Cerebellar cortex (tissue), 1 donor: ENCODE measurements at regions not wholly inside any gene's neighbourhood (a gene's known extent, or its start where the extent isn't known, plus 50 kb on each side); places are given as distances from the start of the nearest gene placed in this dataset.
"Not testable (repeated sequence)": the region's sequence is repeated elsewhere in the genome, so short reads cannot be mapped to it uniquely, and the experiment has no call there.

Experiments
- DNase-seq: peaks from one replicate; pipeline ENCODE4 v3.0.0-alpha.2; 2015; ENCODE audit warnings: low spot score

DNA sequence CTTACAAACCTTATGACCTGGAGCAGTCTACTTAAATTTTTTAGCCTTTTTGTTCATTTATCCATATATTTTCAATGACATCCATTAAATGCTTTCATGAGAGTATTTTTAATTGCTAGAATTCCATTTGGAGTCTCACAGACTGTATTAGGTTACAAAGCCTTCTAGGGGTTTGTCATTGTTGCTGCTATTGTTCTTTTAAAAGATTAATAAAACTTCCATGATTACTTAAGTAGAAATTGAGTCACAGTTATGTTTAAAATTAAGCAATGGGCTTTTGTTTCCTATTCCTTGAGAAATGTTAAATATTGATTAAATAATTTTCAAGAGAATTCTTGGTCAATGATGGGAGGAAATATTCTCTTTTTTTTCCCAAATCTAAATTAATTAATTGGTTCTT, 1408.4 kb upstream of the RAG2 start:
- no peak for DNase-seq

DNA sequence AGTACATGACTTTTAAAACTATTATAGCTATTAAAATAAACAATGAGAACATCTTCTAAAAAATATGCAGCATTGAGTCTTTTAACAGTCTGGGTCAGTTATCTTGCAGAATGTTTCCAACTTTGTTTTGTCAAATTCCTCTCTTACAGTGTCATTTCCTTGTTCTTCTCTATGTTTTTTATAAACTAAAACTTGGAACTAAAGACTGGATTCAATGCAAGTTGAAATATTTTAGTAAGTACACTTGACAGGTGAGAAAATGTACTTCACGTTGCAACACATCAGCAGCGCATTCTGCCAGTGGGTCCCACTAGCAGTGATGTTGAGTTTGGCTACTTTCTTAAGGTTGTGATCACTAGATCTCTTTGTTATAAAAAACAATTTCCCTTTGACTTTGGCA, 1407.6 kb upstream of the RAG2 start:
- no peak for DNase-seq

DNA sequence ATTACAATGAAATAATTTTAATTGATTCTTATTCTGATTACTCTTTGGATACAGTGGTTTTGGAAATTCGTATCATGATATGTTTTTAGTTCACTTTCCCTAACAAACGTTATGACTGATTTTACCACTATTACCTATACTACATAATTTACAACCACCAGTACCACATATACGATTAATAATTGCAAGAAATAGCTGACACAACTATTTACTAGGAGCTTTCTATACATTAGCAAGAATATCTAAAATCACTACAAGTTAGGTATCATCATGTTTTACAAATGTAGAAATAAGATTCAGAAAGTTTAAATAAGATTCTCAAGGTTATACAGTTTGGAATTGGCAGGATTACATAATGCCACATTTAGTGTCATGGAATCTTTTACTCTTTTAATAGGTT, 1401.1 kb upstream of the RAG2 start:
- DNase-seq: no peak

DNA sequence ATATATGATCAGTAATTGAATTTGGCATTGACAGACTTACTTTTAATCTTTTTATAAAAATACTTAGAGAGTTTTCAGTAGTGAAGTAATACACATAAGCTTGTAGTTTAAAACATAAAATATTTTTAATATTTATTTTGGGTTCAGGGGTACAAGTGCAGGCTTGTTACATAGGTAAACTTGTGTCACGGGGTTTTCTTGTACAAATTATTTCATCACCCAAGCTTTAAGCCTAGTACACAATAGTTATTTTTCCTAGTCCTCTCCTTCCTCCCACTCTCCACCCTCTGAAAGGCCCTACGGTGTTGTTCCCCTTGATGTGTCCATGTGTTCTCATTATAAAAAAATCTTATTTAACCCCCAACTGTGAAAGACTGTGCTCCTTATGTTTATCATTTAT, 1397.8 kb upstream of the RAG2 start:
- no peak for DNase-seq

DNA sequence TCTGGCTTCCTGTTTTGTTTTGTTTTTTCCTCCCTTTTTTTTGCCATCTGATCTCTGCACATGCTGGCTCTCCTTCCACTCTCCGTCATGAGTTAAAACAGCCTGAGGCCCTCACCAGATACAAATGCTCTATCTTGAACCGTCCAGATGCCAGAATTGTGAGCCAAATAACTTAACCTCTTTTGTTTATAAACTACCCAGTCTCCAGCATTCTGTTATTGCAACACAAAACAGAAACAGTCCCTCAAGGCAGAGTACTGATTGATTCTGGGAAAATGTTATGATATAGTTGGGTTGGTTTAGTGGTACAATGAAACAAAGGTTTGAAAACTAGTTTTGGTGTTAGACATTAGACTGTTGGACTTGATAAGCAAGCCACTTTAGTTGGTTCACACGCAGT, 1390.0 kb upstream of the RAG2 start:
- peak; percentile 7 for DNase-seq

DNA sequence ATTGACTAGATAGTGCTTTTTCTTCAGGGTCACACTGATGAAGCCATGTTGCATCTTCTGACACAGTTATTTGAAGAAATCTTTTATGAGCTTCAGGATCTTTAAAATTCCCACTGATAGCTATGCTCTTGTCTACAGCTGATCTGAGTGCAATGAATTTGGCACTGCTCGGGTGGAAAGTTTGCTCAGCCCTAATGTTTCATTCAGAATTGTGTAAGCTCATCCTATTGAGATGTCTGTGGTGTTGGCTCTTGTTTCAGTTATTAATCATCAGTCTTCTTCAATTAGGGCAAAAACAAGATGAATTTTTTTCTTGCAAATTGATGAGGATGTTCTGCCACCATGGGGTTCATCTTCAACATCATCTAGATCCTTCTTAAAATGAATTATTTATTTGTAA, 1387.0 kb upstream of the RAG2 start:
- DNase-seq: no peak

DNA sequence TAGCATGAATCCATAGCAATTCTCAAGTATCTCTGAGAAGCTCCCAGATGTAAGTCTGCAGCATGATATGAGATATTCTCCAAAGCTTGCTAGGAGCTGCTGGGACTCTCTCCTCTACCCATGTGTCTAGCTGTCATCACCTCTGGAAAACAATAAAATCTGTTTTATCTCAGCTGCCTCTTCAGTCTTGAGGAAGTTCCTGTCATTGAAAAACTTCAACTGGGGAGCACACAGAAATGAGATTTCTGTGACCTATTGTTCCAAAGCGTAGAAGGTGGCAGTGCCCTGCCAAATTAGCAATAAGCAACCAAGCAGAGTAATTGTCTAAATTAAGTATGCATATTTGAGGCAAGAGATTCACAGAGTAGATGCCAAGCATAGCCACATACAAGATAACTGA, 1380.6 kb upstream of the RAG2 start:
- DNase-seq: no peak

DNA sequence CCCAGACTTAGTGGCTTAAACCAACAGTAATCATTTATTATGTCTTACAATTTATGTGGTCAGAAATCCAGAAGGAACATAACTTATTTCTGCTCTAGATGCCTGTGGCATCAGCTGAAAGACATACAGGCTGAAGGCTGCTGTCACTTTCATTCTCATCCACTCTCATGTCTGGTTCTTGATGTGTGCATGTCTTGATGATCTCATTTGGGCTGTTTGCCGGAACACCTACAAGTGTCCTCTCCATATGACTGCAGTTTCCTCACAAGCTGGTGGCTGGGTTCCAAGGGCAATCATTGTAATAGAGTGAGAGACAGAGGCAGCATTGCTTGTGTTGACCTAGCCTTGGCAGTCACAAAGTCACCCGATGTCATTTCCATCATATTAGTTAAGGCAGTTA, 1375.9 kb upstream of the RAG2 start:
- DNase-seq: no peak

DNA sequence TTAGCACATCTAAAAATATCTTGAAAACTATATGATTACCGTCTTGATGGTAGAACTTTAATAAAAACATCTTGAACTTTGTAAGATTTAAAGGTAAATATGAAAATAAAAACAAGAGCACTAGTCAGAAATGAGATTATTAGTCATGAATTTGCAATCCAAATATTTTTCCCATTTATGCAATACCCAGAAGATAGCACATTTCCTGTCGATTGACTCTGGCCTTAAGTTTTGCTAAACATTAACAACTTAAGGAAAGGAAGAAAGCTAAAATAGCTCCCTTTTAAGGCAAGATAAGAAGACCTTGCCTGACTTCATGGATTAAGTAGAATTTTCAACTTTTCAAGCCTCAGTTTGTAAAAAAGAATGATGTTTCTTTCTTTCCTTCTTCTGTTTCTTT, 1374.7 kb upstream of the RAG2 start:
- DNase-seq: no peak

DNA sequence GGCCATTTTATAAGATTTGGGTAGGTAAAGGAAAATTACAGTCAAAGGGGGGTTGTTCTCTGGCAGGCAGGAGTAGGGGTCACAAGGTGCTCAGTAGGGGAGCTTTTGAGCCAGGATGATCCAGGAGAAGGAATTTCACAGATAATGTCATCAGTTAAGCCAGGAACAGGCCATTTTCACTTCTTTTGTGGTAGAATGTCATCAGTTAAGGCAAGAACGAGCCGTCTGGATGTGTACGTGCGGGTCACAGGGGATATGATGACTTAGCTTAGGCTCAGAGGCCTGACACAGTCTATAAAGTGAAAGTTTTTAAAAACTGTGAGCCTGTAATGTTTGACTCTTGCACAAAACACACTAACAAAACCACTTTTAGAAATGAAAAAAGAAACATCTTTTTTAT, 1371.3 kb upstream of the RAG2 start:
- not testable (repeated sequence) for DNase-seq

DNA sequence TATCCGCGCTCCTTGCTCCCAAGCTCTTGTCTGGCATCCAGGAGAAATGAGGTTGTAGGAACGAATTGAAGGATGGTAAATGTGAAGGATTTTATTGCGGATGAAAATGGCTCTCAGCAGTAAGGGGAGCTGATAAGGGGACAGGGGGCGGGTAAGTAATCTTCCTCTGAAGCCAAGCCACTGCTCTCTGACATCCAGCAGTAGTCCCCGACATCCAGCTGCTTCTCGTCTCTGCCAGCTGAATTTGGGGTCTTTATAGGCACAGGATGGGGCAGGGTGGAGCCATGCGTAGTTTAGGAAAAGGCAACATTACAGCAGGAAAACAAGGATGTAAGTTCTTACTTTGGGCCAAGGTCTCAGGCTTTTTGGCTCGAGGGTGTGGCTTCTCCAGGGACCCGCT, 1370.1 kb upstream of the RAG2 start:
- DNase-seq: no peak

DNA sequence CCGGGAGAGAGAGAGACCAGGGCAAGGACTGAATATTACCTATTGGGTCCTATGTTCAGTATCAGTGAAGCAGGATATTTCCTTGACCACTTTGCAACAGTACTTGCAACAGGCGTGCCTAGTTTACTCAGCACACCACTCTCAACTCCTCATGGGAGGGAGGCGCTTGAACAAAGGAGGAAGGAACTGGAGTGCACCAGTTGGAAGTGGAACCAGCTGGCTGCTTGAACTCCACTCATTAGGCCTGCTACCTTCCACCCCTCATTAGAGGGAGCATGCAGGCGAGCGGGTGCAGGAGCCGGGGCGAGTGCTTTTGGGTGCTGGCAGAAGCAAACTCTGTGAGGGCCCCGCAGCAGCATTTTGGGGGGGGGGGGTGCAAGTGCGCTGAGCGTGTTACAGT, 1369.6 kb upstream of the RAG2 start:
- no peak for DNase-seq

DNA sequence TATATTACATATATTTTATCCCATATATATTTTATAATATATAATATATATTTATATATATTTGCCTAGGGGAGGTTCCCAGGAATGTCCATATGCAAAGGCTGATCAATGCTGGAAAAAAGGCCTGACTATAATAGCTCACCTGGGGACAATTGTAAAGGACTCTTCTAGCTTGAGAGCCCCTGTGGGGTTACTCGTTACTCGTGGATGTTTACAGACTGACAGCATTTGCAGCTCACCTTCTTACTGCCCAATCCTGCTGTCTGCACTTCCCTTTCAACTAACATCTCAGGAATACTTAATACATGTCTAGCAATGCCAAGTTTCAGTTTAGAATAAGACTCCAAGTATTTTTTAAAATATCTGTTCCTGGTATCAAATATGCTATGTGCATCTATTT, 1365.4 kb upstream of the RAG2 start:
- DNase-seq: no peak

DNA sequence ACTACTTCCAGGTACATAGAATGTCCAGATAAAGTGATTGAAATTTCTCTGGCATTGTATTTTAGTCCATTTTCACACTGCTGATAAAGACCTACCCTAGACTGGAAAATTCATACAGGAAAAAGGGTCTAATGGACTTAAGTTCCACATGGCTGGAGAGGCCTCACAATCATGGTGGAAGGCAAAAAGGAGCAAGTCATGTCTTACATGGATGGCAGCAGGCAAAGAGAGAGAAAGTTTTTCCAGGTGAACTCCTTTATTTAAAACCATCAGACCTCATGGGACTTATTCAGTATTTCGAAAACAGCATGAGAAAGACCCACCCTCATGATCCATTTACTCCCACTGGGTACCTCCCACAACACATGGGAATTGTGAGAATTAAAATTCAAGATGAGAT, 1359.7 kb upstream of the RAG2 start:
- DNase-seq: no peak

DNA sequence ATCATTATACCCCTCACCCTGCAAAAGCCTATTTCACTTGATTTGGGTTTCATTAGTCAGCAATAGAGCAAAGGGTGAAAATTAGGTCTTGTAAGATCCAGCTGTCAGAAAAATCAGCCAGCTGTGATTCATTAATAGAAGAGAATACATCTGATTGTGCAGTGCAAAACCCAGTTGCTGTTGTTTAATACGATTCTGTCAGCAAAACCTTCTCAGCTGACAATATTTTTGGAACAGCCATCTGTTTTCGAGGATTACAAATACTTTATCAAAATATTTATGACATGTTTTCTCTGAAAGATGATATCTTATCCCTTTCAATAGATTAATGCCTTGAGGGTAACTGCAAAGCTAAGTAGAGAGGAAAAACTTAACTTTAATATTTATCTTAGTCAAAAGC, 1354.0 kb upstream of the RAG2 start:
- no peak for DNase-seq

DNA sequence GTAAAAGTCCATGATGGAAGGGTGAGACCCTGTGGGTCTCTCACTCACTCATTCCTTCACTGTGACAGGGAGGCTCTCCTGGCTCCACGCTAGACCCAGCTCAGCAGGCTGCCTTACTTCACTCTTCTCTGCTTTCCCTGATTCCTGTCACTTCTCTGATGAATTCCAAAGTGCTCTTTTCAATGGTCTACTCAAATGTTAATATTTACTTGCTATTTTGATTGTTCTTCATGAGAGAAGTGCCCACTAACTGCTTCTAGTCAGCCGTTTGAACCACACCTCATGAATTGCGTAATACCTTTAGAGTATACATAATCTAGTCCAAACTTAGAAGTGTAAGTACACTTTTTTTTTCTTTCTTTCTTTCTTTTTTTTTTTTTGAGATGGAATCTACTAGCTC, 1350.2 kb upstream of the RAG2 start:
- DNase-seq: no peak

DNA sequence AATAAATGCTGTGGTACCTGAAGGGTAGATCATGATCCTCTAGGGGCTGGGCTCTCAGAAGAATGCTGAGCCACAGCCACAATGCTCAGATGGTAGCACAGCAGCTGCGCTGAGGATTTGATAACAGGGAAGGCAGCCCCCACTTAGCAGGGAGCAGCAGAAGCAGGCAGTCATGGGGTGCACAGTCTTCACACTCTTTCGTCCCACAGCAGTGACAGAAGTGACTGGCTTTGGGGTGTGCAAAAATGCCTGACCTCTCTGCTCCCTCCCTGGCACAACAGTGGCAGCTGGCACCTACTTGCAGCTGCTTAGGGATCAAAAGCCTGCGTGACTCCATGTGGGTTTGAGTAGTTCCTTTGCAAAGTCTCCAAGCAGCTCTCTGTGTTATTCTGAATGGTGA, 1349.8 kb upstream of the RAG2 start:
- no peak for DNase-seq

DNA sequence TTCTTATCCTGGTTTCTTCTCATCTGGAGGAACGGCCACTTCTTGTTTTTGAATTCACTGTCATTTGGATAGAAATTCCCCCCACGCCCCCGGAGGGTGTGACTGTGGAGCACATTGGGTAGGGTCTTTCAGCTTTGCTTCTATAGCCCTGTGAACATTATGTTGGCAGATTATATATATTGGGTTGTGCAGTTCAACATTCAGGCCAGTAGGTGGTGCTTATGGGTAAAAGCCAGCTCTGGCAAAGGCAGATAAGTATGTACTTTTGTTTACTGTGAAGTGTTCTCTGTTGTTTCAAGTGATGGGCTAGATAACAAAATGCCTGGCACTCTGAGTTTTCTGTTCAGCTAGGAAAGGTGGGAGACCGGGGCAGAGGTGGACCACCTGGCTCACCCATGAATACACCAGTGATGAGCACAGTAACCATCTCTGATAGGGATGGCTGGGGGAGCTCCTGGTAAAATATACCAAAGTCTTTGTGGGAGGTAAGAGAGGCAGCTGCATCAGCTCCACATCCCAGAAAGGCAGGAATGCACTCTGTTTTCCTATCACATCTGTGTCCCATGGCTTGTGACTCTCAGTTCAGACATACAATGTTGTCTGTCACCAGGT, 1348.2 kb upstream of the RAG2 start:
- DNase-seq: no peak

DNA sequence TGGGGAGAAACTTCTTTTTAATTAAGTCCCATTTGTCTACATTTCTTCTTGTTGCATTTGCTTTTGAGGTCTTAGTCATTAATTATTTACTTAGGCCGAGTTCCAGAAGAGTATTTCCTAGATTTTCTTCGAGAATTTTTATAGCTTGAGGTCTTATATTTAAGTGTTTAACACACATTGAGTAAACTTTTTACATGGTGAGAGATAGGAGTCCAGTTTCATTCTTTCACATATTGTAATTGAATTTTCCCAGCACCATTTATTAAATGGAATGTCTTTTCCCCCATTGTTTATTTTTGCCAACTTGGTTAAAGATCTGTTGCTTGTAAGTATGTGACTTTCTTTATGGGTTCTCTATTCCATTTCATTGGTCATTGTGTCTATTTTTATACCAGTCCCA, 1344.0 kb upstream of the RAG2 start:
- no peak for DNase-seq

DNA sequence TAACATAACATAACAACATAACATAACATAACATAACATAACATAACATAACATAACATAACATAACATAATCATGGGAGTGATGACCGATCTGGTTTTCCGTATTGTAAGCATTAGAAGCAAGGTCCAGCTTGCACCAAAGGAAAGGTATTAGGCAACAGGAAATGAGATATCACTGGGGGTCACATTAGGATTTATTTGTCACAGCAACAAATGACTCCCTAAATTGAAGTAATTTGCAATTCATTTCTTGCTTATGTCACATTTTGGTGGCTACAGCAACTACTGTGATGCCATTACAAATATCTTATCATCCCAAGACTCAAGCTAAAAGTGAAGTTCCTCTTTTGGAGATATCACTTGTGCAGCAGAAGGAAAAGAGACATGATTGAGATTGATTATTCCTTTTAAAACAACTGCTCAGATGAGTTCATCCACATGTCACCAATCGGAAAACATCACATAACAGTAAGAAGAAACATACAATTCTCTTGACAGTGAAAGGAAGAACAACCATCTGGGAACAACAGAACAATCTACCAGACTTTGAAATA, 1331.1 kb upstream of the RAG2 start:
- no peak for DNase-seq

DNA sequence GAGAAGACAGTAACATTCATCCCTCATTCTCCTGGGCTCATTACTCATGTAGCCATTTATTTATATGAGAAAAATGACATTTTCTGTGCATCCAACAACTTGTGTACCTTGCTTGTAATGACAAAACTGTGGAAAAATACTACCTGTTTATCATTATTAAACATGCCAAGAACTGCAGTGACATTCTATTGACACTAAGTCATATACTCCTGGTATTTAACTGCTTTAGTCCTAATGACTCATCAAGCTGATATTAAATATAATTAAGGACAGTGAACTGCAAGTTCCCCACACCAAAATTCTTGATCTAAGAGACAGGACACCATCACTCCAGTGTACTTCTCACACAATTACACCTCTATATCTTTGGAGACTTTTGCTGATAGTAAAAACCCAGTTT, 1328.7 kb upstream of the RAG2 start:
- DNase-seq: no peak

DNA sequence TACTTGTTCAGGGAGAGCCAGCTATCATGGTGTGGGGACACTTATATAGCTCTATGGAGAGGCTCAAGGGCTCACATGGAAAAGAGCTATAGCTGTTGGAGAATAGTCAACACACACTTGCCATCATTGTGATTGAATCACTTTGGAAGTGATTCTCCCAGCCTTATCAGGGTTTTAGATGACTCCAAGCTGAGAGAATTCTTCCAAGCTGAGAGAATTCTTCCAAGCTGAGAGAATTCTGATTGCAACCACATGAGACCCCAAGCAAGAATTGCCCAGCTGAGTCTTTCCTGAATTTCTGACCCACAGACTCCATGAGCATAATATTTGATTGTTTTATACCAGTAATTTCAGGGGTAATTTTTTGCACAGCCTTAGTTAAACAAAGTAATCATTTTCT, 1318.3 kb upstream of the RAG2 start:
- DNase-seq: no peak

DNA sequence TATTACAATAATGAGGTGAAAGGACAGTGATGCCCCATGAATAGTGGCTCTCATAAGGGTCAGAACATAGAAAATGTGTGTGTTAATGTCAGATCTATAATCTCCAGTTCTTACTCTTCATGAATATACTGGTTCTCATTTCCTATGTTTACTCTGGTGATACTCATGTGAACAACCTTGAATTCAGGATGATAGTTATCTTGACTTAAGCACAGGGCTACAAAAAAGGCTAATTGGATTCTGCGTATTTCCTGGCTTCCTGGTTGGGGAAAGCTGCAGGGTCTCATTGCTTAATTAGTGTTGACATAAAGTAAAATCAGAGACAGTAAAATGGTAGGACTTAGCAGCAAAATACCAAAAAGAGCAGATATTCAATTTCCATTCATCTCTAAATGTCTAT, 1316.8 kb upstream of the RAG2 start:
- DNase-seq: no peak

DNA sequence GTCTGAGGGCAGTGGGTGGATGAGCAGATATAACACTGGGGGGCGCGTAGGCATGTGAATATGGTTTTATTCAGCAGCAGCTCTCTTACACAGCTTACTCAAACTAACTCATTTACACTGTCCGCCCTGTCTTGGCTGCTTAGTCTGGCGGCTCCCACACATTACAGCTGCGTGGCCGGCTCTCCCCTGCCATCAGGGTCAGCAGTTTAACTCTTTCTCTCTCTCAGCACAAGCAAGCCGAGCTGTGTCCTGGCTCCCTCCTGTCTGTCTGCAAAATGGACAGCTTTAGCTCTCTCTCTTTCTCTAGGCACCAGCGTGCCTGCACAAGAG, 1310.1 kb upstream of the RAG2 start:
- no peak for DNase-seq
